ENCODE measurements at regions not wholly inside any gene's neighbourhood (a gene's known extent, or its start where the extent isn't known, plus 50 kb on each side); places are given as distances from the start of the nearest gene placed in this dataset.

DNA sequence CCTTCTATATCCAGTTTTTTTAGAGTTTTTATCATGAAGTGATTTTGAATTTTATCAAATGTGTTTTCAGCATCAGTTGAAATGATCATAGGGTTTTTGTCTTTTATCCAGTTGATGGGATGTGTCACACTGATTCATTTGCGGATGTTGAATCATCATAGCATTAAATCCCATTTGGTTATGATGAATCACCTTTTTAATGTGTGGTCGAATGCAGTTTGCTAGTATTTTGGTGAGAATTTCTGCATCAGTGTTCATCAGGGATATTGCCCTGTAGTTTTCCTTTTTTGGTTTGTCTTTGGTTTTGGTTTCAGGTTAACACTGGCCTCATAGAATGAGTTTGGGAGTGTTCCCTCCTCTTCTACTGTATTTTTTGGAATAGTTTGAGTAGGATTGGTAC lies 80.3 kb downstream of the DIRAS3 start:
- no peaks in the 10 kb centered on the region for H3K9me3 Mint-ChIP-seq (ENCODE audit: unreplicated experiment)
- H3K27me3 ChIP-seq (replicated peaks; ENCODE audit: control insufficient read depth, insufficient read depth, low read length) = no peaks in the 10 kb centered on the region
- no peak overlapping the region for H3K4me3 ChIP-seq (ENCODE audit: low read depth, low read length)
- no peaks in the 10 kb centered on the region for H3K36me3 ChIP-seq (ENCODE audit: control insufficient read depth, insufficient read depth, low read length)
- no peak overlapping the region for H3K27ac Mint-ChIP-seq (ENCODE audit: unreplicated experiment)
- no peaks in the 10 kb centered on the region for H3K27me3 Mint-ChIP-seq (ENCODE audit: insufficient read depth, unreplicated experiment)
- no peaks in the 10 kb centered on the region for H3K4me1 Mint-ChIP-seq (ENCODE audit: low read depth, unreplicated experiment)
- H3K36me3 Mint-ChIP-seq (ENCODE audit: insufficient read depth, unreplicated experiment) = no peaks in the 10 kb centered on the region
- no TSS peak for BruUV-seq (replicated peaks)
- no peaks in the 10 kb centered on the region for H3K9me3 ChIP-seq
- ChIA-PET POLR2A (no interaction called here), CTCF (no interaction called here)
- no peaks in the 10 kb centered on the region for H3K4me1 ChIP-seq
- intact Hi-C loops (cut with micrococcal nuclease; ENCODE audit: unreplicated experiment) = no loop called here
- no peak for TF ChIP-seq CTCF (IDR thresholded peaks at IDR 0.05; ENCODE audit: insufficient read depth in 1 of 2, low read depth in 1 of 2, low read length in 1 of 2, severe bottlenecking in 1 of 2, unreplicated experiment in 1 of 2)
- H3K4me3 Mint-ChIP-seq (ENCODE audit: unreplicated experiment) = no peak overlapping the region
- DNase-seq = no peak

DNA sequence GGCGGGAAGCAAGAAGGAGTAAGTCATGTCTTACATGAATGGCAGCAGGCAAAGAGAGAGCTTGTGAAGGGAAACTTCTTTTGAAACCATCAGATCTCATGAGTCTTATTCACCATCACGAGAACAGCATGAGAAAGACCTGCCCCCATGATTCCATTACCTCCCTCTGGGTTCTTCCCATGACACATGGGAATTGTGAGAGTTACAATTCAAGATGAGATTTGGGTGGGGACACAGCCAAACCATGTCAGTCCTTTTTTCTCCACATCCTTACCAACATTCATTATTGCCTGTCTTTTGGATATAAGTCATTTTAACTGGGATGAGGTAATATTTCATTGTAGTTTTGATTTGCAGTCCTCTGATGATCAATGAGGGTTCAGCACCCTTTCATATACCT lies 81.0 kb downstream of the DIRAS3 start:
- ChIA-PET CTCF (no interaction called here), POLR2A (no interaction called here)
- DNase-seq = no peak
- H3K4me1 Mint-ChIP-seq (ENCODE audit: low read depth, unreplicated experiment) = no peaks in the 10 kb centered on the region
- intact Hi-C loops (cut with micrococcal nuclease; ENCODE audit: unreplicated experiment) = no loop called here
- no peaks in the 10 kb centered on the region for H3K36me3 Mint-ChIP-seq (ENCODE audit: insufficient read depth, unreplicated experiment)
- H3K4me3 Mint-ChIP-seq (ENCODE audit: unreplicated experiment) = no peak overlapping the region
- H3K9me3 Mint-ChIP-seq (ENCODE audit: unreplicated experiment) = no peaks in the 10 kb centered on the region
- Histone ChIP-seq H3K4me3 (ENCODE audit: low read depth, low read length) (no peak overlapping the region), H3K4me1 (no peaks in the 10 kb centered on the region), H3K27me3 (replicated peaks; ENCODE audit: control insufficient read depth, insufficient read depth, low read length) (no peaks in the 10 kb centered on the region), H3K36me3 (ENCODE audit: control insufficient read depth, insufficient read depth, low read length) (no peaks in the 10 kb centered on the region), H3K9me3 (no peaks in the 10 kb centered on the region)
- no peaks in the 10 kb centered on the region for H3K27me3 Mint-ChIP-seq (ENCODE audit: insufficient read depth, unreplicated experiment)
- no peak overlapping the region for H3K27ac Mint-ChIP-seq (ENCODE audit: unreplicated experiment)
- no peak for TF ChIP-seq CTCF (IDR thresholded peaks at IDR 0.05; ENCODE audit: insufficient read depth in 1 of 2, low read depth in 1 of 2, low read length in 1 of 2, severe bottlenecking in 1 of 2, unreplicated experiment in 1 of 2)
- BruUV-seq (replicated peaks) = no TSS peak

DNA sequence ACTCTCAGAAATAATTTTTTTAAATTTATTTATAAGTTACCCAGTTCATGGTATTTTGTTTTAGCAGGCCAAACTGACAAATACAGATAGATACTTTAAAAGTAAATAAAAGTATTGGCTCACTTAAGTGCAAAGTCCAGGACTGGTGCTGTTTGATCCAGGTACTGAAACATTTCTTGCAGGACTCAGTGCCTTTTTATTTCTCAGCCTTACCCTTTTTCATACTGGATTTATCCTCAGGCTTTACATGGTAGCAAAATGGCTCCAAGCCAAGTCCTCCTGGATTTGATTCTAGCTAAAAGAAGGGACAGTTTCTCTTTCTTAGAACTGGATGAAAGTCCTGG lies 83.8 kb downstream of the DIRAS3 start:
- CTCF ChIA-PET = no interaction called here
- BruUV-seq (replicated peaks) = no TSS peak

More for the DNA sequence above, 83.8 kb downstream of the DIRAS3 start:
- H3K27ac Mint-ChIP-seq (ENCODE audit: unreplicated experiment) = no peak overlapping the region
- H3K9me3 ChIP-seq = no peaks in the 10 kb centered on the region
- H3K27me3 ChIP-seq (replicated peaks; ENCODE audit: control insufficient read depth, insufficient read depth, low read length) = no peaks in the 10 kb centered on the region
- no peak overlapping the region for H3K4me3 ChIP-seq (ENCODE audit: low read depth, low read length)
- POLR2A ChIA-PET = no interaction called here
- intact Hi-C loops (cut with micrococcal nuclease; ENCODE audit: unreplicated experiment) = no loop called here
- no peaks in the 10 kb centered on the region for H3K4me1 Mint-ChIP-seq (ENCODE audit: low read depth, unreplicated experiment)
- no peaks in the 10 kb centered on the region for H3K36me3 Mint-ChIP-seq (ENCODE audit: insufficient read depth, unreplicated experiment)
- H3K4me3 Mint-ChIP-seq (ENCODE audit: unreplicated experiment) = no peak overlapping the region
- no peaks in the 10 kb centered on the region for H3K27me3 Mint-ChIP-seq (ENCODE audit: insufficient read depth, unreplicated experiment)
- DNase-seq = no peak
- no peaks in the 10 kb centered on the region for H3K36me3 ChIP-seq (ENCODE audit: control insufficient read depth, insufficient read depth, low read length)
- no peaks in the 10 kb centered on the region for H3K4me1 ChIP-seq
- H3K9me3 Mint-ChIP-seq (ENCODE audit: unreplicated experiment) = no peaks in the 10 kb centered on the region
- no peak for TF ChIP-seq CTCF (IDR thresholded peaks at IDR 0.05; ENCODE audit: insufficient read depth in 1 of 2, low read depth in 1 of 2, low read length in 1 of 2, severe bottlenecking in 1 of 2, unreplicated experiment in 1 of 2)
